ENCODE measurements at regions not wholly inside any gene's neighbourhood (a gene's known extent, or its start where the extent isn't known, plus 50 kb on each side); places are given as distances from the start of the nearest gene placed in this dataset.
"Not testable (repeated sequence)": the region's sequence is repeated elsewhere in the genome, so short reads cannot be mapped to it uniquely, and the experiment has no call there.

DNA sequence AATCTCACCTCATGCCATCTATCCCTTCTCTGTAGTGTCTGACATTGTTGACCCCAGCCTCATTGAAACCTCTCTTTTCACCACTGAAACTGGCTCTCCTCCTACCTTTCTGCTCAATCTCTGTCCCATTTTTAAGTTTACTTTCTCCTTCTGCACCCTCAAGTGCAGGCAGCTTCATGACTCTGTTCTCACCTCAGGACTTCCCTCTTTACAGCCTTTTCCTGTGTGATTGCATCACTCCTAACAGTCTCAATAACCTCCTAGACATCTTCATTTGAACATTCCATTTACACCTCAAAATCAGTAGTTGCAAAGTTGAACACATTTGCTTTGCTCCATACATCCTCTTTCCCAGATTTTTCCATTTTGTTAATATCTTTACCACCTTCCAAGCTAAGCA lies 172.1 kb downstream of the RASEF start:
- Histone ChIP-seq H3K27ac (no peak overlapping the region), H3K9ac (no peak overlapping the region), H3K4me2 (no peak overlapping the region), H4K20me1 (no peaks in the 10 kb centered on the region), H3K4me1 (peaks cover 8% of the 10 kb centered on the region; the same call in 1 of the 2 replicates), H3K9me3 (no peaks in the 10 kb centered on the region), H3K27me3 (no peaks in the 10 kb centered on the region), H3K36me3 (no peaks in the 10 kb centered on the region), H3K4me3 (no peak overlapping the region)
- TF ChIP-seq Cebpa-rat (IDR thresholded peaks at IDR 0.05) = no peak

DNA sequence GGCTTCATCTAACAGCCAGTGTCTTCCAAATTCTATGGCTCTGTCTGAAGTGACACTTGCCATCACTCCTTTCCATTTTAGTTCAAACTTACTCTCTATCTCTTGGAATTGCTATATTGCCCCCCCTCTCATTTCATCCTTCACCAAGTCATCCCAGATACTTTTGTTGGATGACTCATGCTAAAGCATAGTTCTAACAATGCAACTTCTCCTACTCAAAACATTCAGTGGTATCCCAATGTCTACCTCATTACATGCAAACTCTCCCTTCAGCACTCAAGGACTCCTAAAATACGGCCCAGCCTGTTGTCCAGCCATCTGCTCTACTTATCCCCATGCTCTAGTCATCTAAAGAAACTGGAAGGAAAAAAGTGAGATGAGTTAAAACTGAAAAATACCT lies 171.6 kb downstream of the RASEF start:
- Histone ChIP-seq H3K9me3 (no peaks in the 10 kb centered on the region), H4K20me1 (no peaks in the 10 kb centered on the region), H3K36me3 (no peaks in the 10 kb centered on the region), H3K9ac (no peak overlapping the region), H3K4me3 (no peak overlapping the region), H3K4me1 (peaks cover 8% of the 10 kb centered on the region; the same call in 1 of the 2 replicates), H3K4me2 (no peak overlapping the region), H3K27me3 (no peaks in the 10 kb centered on the region), H3K27ac (no peak overlapping the region)
- TF ChIP-seq Cebpa-rat (IDR thresholded peaks at IDR 0.05) = no peak

DNA sequence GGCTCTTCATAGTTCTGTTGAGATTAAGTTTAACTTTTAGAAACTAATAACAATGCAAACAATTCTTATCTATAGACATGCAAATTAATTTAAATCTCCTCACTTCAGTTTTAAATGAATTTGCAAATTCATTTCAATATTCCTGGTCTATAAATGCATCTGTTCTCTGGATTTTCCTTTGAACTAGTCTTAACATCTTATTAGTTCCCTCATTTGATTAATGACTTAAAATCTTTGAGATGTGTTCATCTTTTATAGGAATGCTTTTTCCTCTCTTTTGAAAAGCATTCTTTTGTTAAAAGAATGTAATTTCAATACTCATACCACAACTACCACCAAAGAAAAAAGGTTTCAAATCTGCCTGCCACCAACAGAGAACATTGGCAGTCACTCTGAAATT lies 169.4 kb downstream of the RASEF start:
- Histone ChIP-seq H3K36me3 (no peaks in the 10 kb centered on the region), H3K9me3 (no peaks in the 10 kb centered on the region), H3K4me1 (peaks cover 8% of the 10 kb centered on the region; the same call in 1 of the 2 replicates), H3K9ac (no peak overlapping the region), H3K4me2 (no peak overlapping the region), H4K20me1 (no peaks in the 10 kb centered on the region), H3K27me3 (no peaks in the 10 kb centered on the region), H3K27ac (no peak overlapping the region), H3K4me3 (no peak overlapping the region)
- no peak for TF ChIP-seq Cebpa-rat (IDR thresholded peaks at IDR 0.05)

DNA sequence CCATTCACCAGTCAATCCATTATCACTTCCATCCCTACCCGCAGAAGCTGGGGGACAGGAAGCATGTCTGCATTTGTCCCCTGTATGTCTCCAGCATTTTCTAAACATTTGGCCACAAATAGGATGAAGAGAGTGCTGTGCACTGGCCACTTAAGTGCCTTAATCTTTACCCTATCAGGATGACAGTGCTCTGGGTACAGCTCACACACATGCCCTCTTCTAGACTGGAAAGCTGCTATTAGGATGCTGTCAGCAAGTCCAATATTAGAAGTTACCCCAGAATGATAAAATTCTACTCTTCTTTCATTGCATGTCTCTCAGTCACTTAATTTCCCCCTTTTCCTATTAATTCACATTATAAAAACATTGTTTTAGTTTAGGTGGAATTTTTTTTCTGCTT lies 168.4 kb downstream of the RASEF start:
- no peak overlapping the region for H3K4me2 ChIP-seq
- peaks cover 8% of the 10 kb centered on the region; the same call in 1 of the 2 replicates for H3K4me1 ChIP-seq
- TF ChIP-seq Cebpa-rat (IDR thresholded peaks at IDR 0.05) = no peak
- no peaks in the 10 kb centered on the region for H3K27me3 ChIP-seq
- H3K4me3 ChIP-seq = no peak overlapping the region
- no peaks in the 10 kb centered on the region for H4K20me1 ChIP-seq
- H3K9ac ChIP-seq = no peak overlapping the region
- no peaks in the 10 kb centered on the region for H3K9me3 ChIP-seq
- H3K36me3 ChIP-seq = no peaks in the 10 kb centered on the region
- no peak overlapping the region for H3K27ac ChIP-seq

DNA sequence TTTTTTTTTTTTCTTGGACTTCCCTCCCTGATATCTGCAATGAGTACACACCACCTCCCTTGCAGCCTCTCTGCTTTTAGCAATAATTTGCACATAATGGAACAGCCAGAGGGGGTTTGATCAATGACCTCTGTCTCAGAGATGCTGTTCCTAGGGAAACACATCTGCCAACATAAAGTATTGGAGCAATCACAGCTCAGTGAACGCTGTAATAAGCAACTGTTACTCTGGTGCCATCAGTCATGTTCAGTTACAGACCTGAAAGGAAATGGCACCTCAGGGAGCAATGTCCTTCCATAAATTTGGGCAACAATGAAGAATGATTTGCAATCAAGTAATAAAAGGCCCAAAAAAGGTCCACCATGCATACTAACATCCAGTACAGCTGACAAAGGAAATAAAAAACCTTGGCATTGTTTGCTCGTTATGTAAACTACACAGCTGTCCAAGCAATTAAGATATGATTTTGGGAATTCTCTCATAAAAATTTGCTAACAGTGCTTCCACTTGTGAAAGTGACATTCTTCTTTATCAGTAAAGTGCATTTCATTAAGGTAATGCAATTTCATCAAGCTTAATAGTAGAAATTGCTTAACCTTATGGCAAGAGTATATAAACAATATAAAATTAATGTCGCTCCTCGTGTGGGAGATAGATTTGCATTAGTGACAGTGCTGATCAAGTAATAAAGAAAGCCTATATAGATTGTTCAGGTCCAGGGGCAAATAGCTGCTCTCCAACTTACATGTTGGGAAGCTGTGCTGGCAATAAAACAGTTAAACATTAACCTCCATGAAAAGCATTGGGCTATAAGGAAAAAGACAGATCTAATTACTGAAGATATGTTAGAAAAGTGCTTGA lies 167.8 kb downstream of the RASEF start:
- Histone ChIP-seq H3K36me3 (no peaks in the 10 kb centered on the region), H3K27me3 (no peaks in the 10 kb centered on the region), H3K4me1 (peaks cover 8% of the 10 kb centered on the region; the same call in 1 of the 2 replicates), H3K27ac (no peak overlapping the region), H3K4me2 (no peak overlapping the region), H3K4me3 (no peak overlapping the region), H3K9ac (no peak overlapping the region), H3K9me3 (no peaks in the 10 kb centered on the region), H4K20me1 (no peaks in the 10 kb centered on the region)
- no peak for TF ChIP-seq Cebpa-rat (IDR thresholded peaks at IDR 0.05)

DNA sequence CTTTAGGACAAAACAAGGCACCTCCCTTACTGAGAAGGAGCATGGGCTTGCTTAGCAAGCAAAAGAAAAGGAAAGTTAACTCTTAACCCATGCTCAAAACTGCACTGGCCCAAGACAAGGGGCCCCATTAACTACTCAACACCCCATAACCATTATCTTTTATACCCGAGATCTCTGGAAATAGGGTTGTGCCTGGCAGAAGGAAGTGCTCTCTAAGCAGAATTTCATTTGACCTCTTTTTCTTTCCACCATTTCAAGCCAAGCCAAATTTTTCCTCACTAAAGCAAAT lies 167.2 kb downstream of the RASEF start:
- H3K36me3 ChIP-seq = no peaks in the 10 kb centered on the region
- H3K9me3 ChIP-seq = no peaks in the 10 kb centered on the region
- H4K20me1 ChIP-seq = no peaks in the 10 kb centered on the region
- H3K27me3 ChIP-seq = no peaks in the 10 kb centered on the region
- TF ChIP-seq Cebpa-rat (IDR thresholded peaks at IDR 0.05) = no peak
- no peak overlapping the region for H3K4me3 ChIP-seq
- no peak overlapping the region for H3K9ac ChIP-seq
- H3K27ac ChIP-seq = no peak overlapping the region
- H3K4me2 ChIP-seq = no peak overlapping the region
- H3K4me1 ChIP-seq = peaks cover 3% of the 10 kb centered on the region; the same call in 1 of the 2 replicates

DNA sequence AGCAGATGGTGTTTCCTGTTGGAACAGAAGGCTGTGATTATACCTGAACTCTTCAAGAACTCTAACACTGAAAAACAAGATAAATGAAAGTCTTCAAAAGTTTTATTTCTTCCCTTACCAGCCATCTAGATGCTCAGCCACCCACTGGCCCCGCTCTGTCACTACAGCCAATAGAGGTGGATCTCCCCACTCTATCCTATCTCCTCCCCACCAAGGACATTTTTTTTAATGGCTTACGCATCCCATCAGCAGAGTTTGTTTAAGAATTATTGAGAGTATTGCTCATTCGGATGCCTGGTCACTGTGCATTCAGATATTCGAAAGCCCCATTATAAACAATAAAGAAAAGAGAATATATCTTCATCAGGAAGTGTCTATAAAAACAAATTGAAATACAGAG lies 159.4 kb downstream of the RASEF start:
- no peak overlapping the region for H3K4me3 ChIP-seq
- no peak overlapping the region for H3K9ac ChIP-seq
- H3K4me1 ChIP-seq = no peaks in the 10 kb centered on the region
- no peak overlapping the region for H3K4me2 ChIP-seq
- TF ChIP-seq Cebpa-rat (IDR thresholded peaks at IDR 0.05) = no peak
- no peaks in the 10 kb centered on the region for H3K9me3 ChIP-seq
- H3K27me3 ChIP-seq = no peaks in the 10 kb centered on the region
- H3K27ac ChIP-seq = no peak overlapping the region
- H3K36me3 ChIP-seq = no peaks in the 10 kb centered on the region
- H4K20me1 ChIP-seq = no peaks in the 10 kb centered on the region

DNA sequence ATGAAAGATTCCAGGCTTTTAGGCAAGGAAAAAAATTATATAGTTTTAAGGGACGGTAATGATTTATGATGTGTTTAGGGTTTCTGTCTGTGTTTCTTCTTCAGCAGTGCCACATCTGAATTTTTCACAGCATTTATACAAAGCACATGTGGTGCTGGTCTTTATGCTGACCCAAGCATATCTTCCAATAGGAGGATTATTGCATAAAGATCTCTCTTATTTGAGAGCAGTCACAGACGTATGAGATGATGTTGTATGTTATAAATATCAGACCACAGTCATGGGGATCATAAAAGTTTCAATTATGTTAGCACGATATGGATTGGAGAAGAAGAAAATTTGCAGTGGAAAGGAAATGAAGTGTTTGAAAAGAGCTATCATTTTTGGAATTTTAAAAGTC lies 150.9 kb downstream of the RASEF start:
- Histone ChIP-seq H3K27ac (no peak overlapping the region), H3K27me3 (no peaks in the 10 kb centered on the region), H3K9ac (no peak overlapping the region), H3K9me3 (peaks cover 25% of the 10 kb centered on the region), H4K20me1 (no peaks in the 10 kb centered on the region), H3K36me3 (peaks cover 14% of the 10 kb centered on the region; the same call in 1 of the 2 replicates), H3K4me3 (no peak overlapping the region), H3K4me1 (peaks cover 11% of the 10 kb centered on the region), H3K4me2 (no peak overlapping the region)
- TF ChIP-seq Cebpa-rat (IDR thresholded peaks at IDR 0.05) = no peak

DNA sequence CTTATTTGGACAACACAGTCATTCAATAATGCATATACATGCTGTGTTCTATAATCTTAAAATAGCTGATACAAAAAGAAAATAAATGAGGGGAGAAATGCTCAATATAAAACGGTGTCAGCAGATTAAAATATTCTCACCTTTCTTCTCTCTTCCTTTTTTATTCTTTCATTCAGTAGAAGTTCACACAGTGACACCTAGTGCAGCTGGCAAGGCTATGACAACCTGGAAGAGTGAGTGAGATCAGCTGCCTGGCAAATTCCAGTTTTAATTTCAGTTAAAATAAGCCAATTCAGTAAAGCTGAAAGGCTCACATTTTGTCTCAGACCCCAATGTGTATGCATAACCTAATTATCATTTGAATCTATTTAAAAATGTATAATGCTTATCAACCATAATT lies 150.3 kb downstream of the RASEF start:
- Histone ChIP-seq H3K27ac (no peak overlapping the region), H3K4me2 (peak overlapping the region; percentile 38; the same call in 1 of the 2 replicates), H3K4me3 (no peak overlapping the region), H4K20me1 (no peaks in the 10 kb centered on the region), H3K4me1 (peaks cover 11% of the 10 kb centered on the region), H3K9ac (no peak overlapping the region), H3K27me3 (no peaks in the 10 kb centered on the region), H3K36me3 (peaks cover 14% of the 10 kb centered on the region; the same call in 1 of the 2 replicates), H3K9me3 (peaks cover 31% of the 10 kb centered on the region)
- TF ChIP-seq Cebpa-rat (IDR thresholded peaks at IDR 0.05) = no peak

DNA sequence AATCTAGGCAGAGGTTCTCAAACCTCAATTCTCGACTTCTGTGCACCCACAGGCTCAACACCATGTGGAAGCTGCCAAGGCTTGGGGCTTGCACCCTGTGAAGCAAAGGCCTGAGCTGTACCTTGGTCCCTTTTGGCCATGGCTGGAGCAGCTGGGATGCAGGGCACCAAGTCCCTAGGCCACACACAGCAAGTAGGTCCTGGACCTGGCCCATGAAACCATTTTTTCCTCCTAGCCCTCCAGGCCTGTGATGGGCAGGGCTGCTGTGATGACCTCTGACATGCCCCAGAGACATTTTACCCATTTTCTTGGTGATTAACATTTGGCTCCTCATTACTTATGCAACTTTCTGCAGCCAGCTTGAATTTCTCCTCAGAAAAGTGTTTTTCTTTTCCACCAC lies 146.7 kb downstream of the RASEF start:
- not testable (repeated sequence) for H3K4me2 ChIP-seq, H3K9ac ChIP-seq, H3K27me3 ChIP-seq, H3K4me3 ChIP-seq, H4K20me1 ChIP-seq, H3K27ac ChIP-seq
- peaks cover 35% of the 10 kb centered on the region for H3K9me3 ChIP-seq
- H3K4me1 ChIP-seq = peaks cover 16% of the 10 kb centered on the region
- peaks cover 14% of the 10 kb centered on the region; the same call in 1 of the 2 replicates for H3K36me3 ChIP-seq

All from BLaER1 (cell line).